ENCODE measurements at regions not wholly inside any gene's neighbourhood (a gene's known extent, or its start where the extent isn't known, plus 50 kb on each side); places are given as distances from the start of the nearest gene placed in this dataset.

DNA sequence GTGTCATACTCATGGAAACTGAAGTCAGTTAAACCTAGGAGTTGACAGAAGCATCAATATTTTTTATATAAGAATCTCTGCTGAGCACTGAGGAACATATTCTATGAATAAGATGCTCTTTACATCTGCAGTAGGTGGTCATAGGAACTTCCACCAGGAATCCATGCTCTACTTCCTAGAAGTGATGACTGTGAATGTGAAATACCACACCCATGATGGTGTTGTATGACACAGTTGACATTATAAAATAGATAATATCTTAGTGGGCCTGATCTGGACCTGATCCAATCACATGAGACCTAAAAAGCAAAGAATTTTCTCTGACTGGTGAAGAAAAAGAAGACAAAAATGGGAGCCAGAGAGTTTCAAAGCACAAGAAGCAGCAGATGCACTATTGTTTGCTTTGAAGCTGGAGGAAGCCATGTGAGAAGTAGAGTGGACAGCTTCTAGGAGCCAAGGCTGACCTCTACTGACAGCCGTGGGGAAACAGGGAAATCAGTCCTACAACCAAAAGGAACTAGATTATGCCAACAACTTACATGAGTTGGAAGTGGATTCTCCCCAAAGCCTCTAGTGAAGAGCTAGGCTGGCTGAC is 68.6 kb upstream of the HS3ST1 start:
- Histone ChIP-seq H3K4me3 (no peak overlapping the region), H3K36me3 (replicated peaks in 1 of 2) (no peaks in the 10 kb centered on the region), H3K9me3 (replicated peaks in 1 of 3) (peaks cover 0 to 3% (median 0%) of the 10 kb centered on the region in 3 donors), H3K27ac (no peak overlapping the region), H3K27me3 (no peaks in the 10 kb centered on the region), H3K4me1 (replicated peaks in 1 of 2) (no peaks in the 10 kb centered on the region)
- WGBS, 4 donors = 80 to 93% (median 93%) methylated on average over 1 of the region's 1 CpG
- intact Hi-C loops (cut with DNase I) = no loop called here
- no peak for DNase-seq
- TF ChIP-seq, protein P1, sequence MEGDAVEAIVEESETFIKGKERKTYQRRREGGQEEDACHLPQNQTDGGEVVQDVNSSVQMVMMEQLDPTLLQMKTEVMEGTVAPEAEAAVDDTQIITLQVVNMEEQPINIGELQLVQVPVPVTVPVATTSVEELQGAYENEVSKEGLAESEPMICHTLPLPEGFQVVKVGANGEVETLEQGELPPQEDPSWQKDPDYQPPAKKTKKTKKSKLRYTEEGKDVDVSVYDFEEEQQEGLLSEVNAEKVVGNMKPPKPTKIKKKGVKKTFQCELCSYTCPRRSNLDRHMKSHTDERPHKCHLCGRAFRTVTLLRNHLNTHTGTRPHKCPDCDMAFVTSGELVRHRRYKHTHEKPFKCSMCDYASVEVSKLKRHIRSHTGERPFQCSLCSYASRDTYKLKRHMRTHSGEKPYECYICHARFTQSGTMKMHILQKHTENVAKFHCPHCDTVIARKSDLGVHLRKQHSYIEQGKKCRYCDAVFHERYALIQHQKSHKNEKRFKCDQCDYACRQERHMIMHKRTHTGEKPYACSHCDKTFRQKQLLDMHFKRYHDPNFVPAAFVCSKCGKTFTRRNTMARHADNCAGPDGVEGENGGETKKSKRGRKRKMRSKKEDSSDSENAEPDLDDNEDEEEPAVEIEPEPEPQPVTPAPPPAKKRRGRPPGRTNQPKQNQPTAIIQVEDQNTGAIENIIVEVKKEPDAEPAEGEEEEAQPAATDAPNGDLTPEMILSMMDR (IDR thresholded peaks at IDR 0.05) = no peak
- no peak for TF ChIP-seq POLR2A (IDR thresholded peaks at IDR 0.05)

DNA sequence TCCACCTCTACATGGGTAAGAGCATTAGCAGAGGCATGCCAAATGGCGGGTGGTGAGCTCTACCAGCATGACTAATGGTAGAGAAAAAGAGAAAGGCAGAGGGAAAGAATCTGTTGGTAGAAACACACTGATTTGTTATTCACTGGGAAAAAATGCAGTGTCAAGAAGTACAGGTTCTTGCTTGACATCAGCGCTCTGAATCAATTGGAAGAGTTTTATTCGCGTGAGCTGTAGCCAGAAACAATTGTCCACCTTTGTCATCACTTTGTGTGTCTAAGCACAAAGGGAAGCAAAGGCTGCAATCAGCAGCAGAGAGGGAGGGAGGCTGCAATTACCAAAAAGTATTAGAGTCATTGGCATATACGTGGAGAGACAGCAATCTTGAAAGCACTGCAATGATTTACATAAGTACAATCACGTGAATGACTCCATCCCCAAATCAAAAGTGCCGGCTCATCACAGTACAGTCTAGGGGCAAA is 67.7 kb upstream of the HS3ST1 start:
- Histone ChIP-seq H3K36me3 (replicated peaks in 1 of 2) (no peaks in the 10 kb centered on the region), H3K27ac (no peak overlapping the region), H3K9me3 (replicated peaks in 1 of 3) (peaks cover 0 to 3% (median 0%) of the 10 kb centered on the region in 3 donors), H3K27me3 (no peaks in the 10 kb centered on the region), H3K4me1 (replicated peaks in 1 of 2) (no peaks in the 10 kb centered on the region), H3K4me3 (no peak overlapping the region)
- WGBS, 4 donors = 72 to 83% (median 83%) methylated on average over 7 of the region's 7 CpGs
- intact Hi-C loops (cut with DNase I) = no loop called here
- TF ChIP-seq, protein P1 (IDR thresholded peaks at IDR 0.05) = no peak
- no peak for TF ChIP-seq POLR2A (IDR thresholded peaks at IDR 0.05)
- DNase-seq = no peak

DNA sequence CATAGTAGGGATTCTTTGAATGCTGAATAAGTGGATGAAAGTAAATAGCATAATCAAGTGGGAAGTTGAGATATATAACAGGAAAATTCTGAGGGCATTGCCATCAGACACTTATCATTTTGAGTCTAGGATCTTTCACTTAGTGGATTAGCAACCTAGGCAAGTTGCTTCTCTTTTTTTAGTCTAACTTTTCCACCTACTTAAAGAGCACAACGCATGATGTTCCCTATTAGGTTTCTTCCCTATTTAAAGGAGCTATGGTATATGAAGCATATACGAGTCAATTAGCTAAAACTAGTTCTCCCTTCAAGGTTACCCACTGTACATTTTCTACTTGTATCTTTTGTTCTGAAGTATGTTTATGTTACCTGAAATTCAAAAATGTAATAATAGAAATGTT is 67.1 kb upstream of the HS3ST1 start:
- Histone ChIP-seq H3K4me1 (replicated peaks in 1 of 2) (no peaks in the 10 kb centered on the region), H3K36me3 (replicated peaks in 1 of 2) (no peaks in the 10 kb centered on the region), H3K4me3 (no peak overlapping the region), H3K27ac (no peak overlapping the region), H3K27me3 (no peaks in the 10 kb centered on the region), H3K9me3 (replicated peaks in 1 of 3) (peaks cover 0 to 3% (median 0%) of the 10 kb centered on the region in 3 donors)
- DNase-seq = no peak
- 71 to 86% (median 76%) methylated on average over 2 of the region's 2 CpGs for WGBS, 4 donors
- intact Hi-C loops (cut with DNase I) = no loop called here
- TF ChIP-seq POLR2A (IDR thresholded peaks at IDR 0.05) = no peak
- TF ChIP-seq, protein P1 (IDR thresholded peaks at IDR 0.05) = no peak

DNA sequence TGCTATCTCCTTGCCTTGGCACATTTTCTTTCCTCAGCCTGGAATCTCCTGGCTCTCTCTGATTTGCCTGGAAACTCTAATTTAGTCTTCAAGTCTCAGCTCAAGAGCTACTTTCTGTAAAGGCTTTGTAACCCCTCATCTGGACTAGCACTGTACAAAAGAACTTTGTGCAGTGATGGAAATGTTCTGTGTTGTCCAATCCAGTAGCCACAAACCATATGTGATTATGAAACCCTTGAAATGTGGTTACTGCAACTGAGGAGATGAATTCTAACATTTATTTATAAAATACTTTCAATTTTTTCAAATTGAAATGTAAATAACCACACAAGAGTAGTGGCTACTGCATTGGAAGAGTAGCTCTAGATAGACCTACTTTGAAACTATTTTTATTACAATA is 66.6 kb upstream of the HS3ST1 start:
- H3K27me3 ChIP-seq = no peaks in the 10 kb centered on the region
- H3K27ac ChIP-seq = no peak overlapping the region
- no peaks in the 10 kb centered on the region for H3K4me1 ChIP-seq (replicated peaks in 1 of 2)
- intact Hi-C loops (cut with DNase I) = no loop called here
- peaks cover 0 to 3% (median 0%) of the 10 kb centered on the region in 3 donors for H3K9me3 ChIP-seq (replicated peaks in 1 of 3)
- no peaks in the 10 kb centered on the region for H3K36me3 ChIP-seq (replicated peaks in 1 of 2)
- H3K4me3 ChIP-seq = no peak overlapping the region
- DNase-seq = no peak
- TF ChIP-seq, protein P1 (IDR thresholded peaks at IDR 0.05) = no peak
- no peak for TF ChIP-seq POLR2A (IDR thresholded peaks at IDR 0.05)
